ENCODE measurements at regions not wholly inside any gene's neighbourhood (a gene's known extent, or its start where the extent isn't known, plus 50 kb on each side); places are given as distances from the start of the nearest gene placed in this dataset.

DNA sequence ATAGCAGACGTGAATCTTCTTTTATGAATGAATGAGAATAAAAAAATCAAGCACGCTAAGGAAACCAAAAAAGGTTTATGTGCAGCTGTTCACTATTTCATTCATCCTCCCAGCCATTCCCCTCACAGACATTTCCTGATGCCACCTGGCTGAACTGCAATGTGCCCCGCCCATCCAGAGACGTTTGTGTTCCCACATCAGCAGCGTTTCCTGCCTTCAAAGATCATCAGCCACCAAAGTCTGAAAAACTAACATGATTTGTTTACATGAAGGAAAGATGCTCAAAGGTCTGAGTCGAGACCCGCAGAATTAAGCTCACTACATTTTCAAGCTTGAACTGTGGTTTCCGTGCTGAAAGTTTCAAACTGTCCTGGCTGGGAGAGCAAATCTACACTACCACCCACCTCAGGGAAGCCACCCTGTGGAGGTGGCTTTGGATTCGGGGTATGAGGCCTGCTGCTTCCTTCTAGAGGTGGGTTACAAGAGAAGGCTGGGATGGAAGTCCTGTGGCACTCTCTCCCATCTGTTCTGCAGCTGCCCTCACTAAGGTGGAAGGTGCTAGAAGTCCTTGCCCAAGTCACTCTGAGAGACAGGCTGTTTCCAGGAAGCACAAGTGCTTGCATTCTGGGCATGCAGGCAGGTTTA, 201.3 kb upstream of the OSR1 start (continued):
- TF ChIP-seq RELB (IDR thresholded peaks at IDR 0.05; ENCODE audit: low read depth) (no peak), FOS (IDR thresholded peaks at IDR 0.05; ENCODE audit: borderline replicate concordance, extremely low read depth, insufficient read length) (no peak), CBX3 (IDR thresholded peaks at IDR 0.05; ENCODE audit: borderline replicate concordance, low read depth) (no peak), NR2F1 (conservative IDR thresholded peaks at IDR 0.05) (no peak), MXI1 (IDR thresholded peaks at IDR 0.05; ENCODE audit: low read depth, low read length) (no peak), SP1 (IDR thresholded peaks at IDR 0.05; ENCODE audit: low read depth, low read length) (no peak), CHD1 (IDR thresholded peaks at IDR 0.05; ENCODE audit: low read depth, low read length) (no peak)

GRCh38 chr2:19556648-19557047, 198.2 kb upstream of the OSR1 start:
- Histone ChIP-seq H3K4me2 (ENCODE audit: control insufficient read depth, insufficient read depth) (no peak overlapping the region), H4K20me1 (ENCODE audit: control insufficient read depth, insufficient read depth) (no peaks in the 10 kb centered on the region), H2AFZ (ENCODE audit: control insufficient read depth, low read depth, low read length) (no peak overlapping the region), H3K9me3 (replicated peaks; ENCODE audit: control insufficient read depth, insufficient read depth, low read length) (no peaks in the 10 kb centered on the region), H3K36me3 (ENCODE audit: control insufficient read depth in 2 of 2, insufficient read depth in 2 of 2, low read length in 1 of 2) (no peaks in the 10 kb centered on the region), H3K27ac (ENCODE audit: control insufficient read depth, insufficient read depth) (no peak overlapping the region), H3K79me2 (ENCODE audit: control insufficient read depth, insufficient read depth, low read length) (no peaks in the 10 kb centered on the region), H3K4me1 (ENCODE audit: control insufficient read depth, insufficient read depth, low read length) (no peaks in the 10 kb centered on the region), H3K9ac (ENCODE audit: control insufficient read depth, insufficient read depth, low read length) (no peak overlapping the region), H3K27me3 (replicated peaks in 1 of 2; ENCODE audit: control insufficient read depth in 2 of 2, insufficient read depth in 2 of 2, low read length in 1 of 2) (0 out of 4 replicates have a peak, but pooled peaks cover 0 to 3% of the 10 kb centered on the region in 2 experiments), H3K4me3 (no peak overlapping the region)
- TF ChIP-seq IKZF2 (IDR thresholded peaks at IDR 0.05) (no peak), PBX3 (IDR thresholded peaks at IDR 0.05; ENCODE audit: insufficient replicate concordance, low read depth, low read length) (no peak), RAD21 (IDR thresholded peaks at IDR 0.05; ENCODE audit: insufficient read depth, low read depth, low read length) (no peak), CBX3 (IDR thresholded peaks at IDR 0.05; ENCODE audit: borderline replicate concordance, low read depth) (no peak), ZZZ3 (IDR thresholded peaks at IDR 0.05; ENCODE audit: control insufficient read depth, insufficient read length, low read depth) (no peak), ASH2L (IDR thresholded peaks at IDR 0.05; ENCODE audit: borderline replicate concordance, low read depth) (no peak)
- TF ChIP-seq, protein P1, sequence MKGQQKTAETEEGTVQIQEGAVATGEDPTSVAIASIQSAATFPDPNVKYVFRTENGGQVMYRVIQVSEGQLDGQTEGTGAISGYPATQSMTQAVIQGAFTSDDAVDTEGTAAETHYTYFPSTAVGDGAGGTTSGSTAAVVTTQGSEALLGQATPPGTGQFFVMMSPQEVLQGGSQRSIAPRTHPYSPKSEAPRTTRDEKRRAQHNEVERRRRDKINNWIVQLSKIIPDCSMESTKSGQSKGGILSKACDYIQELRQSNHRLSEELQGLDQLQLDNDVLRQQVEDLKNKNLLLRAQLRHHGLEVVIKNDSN (IDR thresholded peaks at IDR 0.05; ENCODE audit: borderline replicate concordance, extremely low read length, insufficient read depth, low read depth, low read length) = no peak
- no peak for FAIRE-seq
- DNase-seq (ENCODE audit: low read depth, low spot score) = no peak
- BruUV-seq (replicated peaks) = no TSS peak
- ATAC-seq = no peak
- 51% methylated on average over 2 of the region's 2 CpGs for WGBS (ENCODE audit: insufficient coverage, insufficient replicate concordance, low lambda C conversion rate, missing lambda C conversion rate)
- SMC1A ChIA-PET (ENCODE audit: uncharacterized antibody, unreplicated experiment) = no interaction called here
- RAD21 ChIA-PET (ENCODE audit: unreplicated experiment) = no interaction called here
- intact Hi-C loops (cut with micrococcal nuclease; ENCODE audit: unreplicated experiment) = no loop called here
- CTCF ChIA-PET = no interaction called here
- POLR2A ChIA-PET = no interaction called here
- in situ Hi-C loops (cut with MboI) = no loop called here

All from GM12878 (cell line).